NT2/D1 (cell line): ENCODE measurements at regions not wholly inside any gene's neighbourhood (a gene's known extent, or its start where the extent isn't known, plus 50 kb on each side); places are given as distances from the start of the nearest gene placed in this dataset.

Experiments used
- DNase-seq: peaks from one replicate; pipeline ENCODE4 v3.0.0-alpha.2; 2011; ENCODE audit warnings: low read depth, low spot score
- H3K27me3 ChIP-seq: 2 replicates; pipeline ENCODE4 v1.6.0; 2011; ENCODE audit warnings: mild to moderate bottlenecking; ENCODE audit not compliant: insufficient read length, insufficient read depth
- H3K36me3 ChIP-seq: 2 replicates; pipeline ENCODE4 v1.6.1; 2011; ENCODE audit warnings: mild to moderate bottlenecking, low read length, mixed read lengths; ENCODE audit not compliant: insufficient read depth, insufficient read length
- H3K4me1 ChIP-seq: 2 replicates; pipeline ENCODE4 v1.5.1; 2011; ENCODE audit not compliant: insufficient read depth, insufficient read length
- H3K4me3 ChIP-seq: 2 replicates; pipeline ENCODE4 v1.5.1; 2011; ENCODE audit warnings: low read depth; ENCODE audit not compliant: insufficient read length
- H3K9ac ChIP-seq: 2 replicates; pipeline ENCODE4 v1.6.0; 2011; ENCODE audit warnings: low read depth; ENCODE audit not compliant: insufficient read length
- H3K9me3 ChIP-seq: 2 replicates; pipeline ENCODE4 v1.5.1; 2011; ENCODE audit warnings: mild to moderate bottlenecking, low read length; ENCODE audit not compliant: insufficient read depth
- SUZ12 ChIP-seq: IDR thresholded peaks from 2 replicates; pipeline ENCODE4 v1.6.1; 2011; ENCODE audit not compliant: insufficient read length, insufficient read depth; ENCODE audit errors: extremely low read depth
- YY1 ChIP-seq: IDR thresholded peaks from 2 replicates; pipeline ENCODE4 v1.6.1; 2011; ENCODE audit not compliant: insufficient read length, insufficient read depth
- ZNF274 ChIP-seq: IDR thresholded peaks from 2 replicates; pipeline ENCODE4 v1.6.1; 2011; ENCODE audit warnings: mild to moderate bottlenecking, low read depth, low read length

- H3K36me3 ChIP-seq: no peaks in the 10 kb centered on the region
- DNase-seq: no peak
- no peak for TF ChIP-seq YY1
- TF ChIP-seq ZNF274: no peak
- TF ChIP-seq SUZ12: no peak
- H3K4me1 ChIP-seq: no peaks in the 10 kb centered on the region
- H3K4me3 ChIP-seq: no peak overlapping the region
- H3K9ac ChIP-seq: no peak overlapping the region
- no peaks in the 10 kb centered on the region for H3K27me3 ChIP-seq
- H3K9me3 ChIP-seq: peaks cover 4% of the 10 kb centered on the region; the same call in 1 of the 2 replicates
Observed at GRCh38 chrX:19281256-19281655, 62.5 kb upstream of the PDHA1 start.

- H3K27me3 ChIP-seq: no peaks in the 10 kb centered on the region
Observed at GRCh38 chrX:19283597-19284339, 60.0 kb upstream of the PDHA1 start.

GRCh38 chrX:19285857-19286256 lies 57.9 kb upstream of the PDHA1 start:
- H3K4me1 ChIP-seq: no peaks in the 10 kb centered on the region
- no peak overlapping the region for H3K9ac ChIP-seq
- TF ChIP-seq YY1 (no peak), ZNF274 (no peak), SUZ12 (no peak)
- no peak overlapping the region for H3K4me3 ChIP-seq
- no peaks in the 10 kb centered on the region for H3K36me3 ChIP-seq
- no peak for DNase-seq
- H3K9me3 ChIP-seq: no peaks in the 10 kb centered on the region
- H3K27me3 ChIP-seq: no peaks in the 10 kb centered on the region

More at GRCh38 chrX:19283597-19284339, 60.0 kb upstream of the PDHA1 start:
- H3K36me3 ChIP-seq: no peaks in the 10 kb centered on the region
- peaks cover 4% of the 10 kb centered on the region; the same call in 1 of the 2 replicates for H3K9me3 ChIP-seq
- H3K9ac ChIP-seq: no peak overlapping the region
- H3K4me3 ChIP-seq: no peak overlapping the region
- no peaks in the 10 kb centered on the region for H3K4me1 ChIP-seq
- TF ChIP-seq ZNF274 (no peak), SUZ12 (no peak), YY1 (no peak)
- DNase-seq: no peak

- H3K4me1 ChIP-seq: no peaks in the 10 kb centered on the region
- H3K9ac ChIP-seq: no peak overlapping the region
- no peaks in the 10 kb centered on the region for H3K27me3 ChIP-seq
- TF ChIP-seq SUZ12 (no peak), YY1 (no peak), ZNF274 (no peak)
- H3K36me3 ChIP-seq: no peaks in the 10 kb centered on the region
- no peaks in the 10 kb centered on the region for H3K9me3 ChIP-seq
- no peak overlapping the region for H3K4me3 ChIP-seq
- no peak for DNase-seq
Observed at GRCh38 chrX:19291086-19291485, 52.6 kb upstream of the PDHA1 start.

GRCh38 chrX:19293606-19294325 lies 50.0 kb upstream of the PDHA1 start:
- no peak overlapping the region for H3K4me3 ChIP-seq
- H3K9ac ChIP-seq: no peak overlapping the region
- TF ChIP-seq ZNF274 (no peak), YY1 (no peak), SUZ12 (no peak)
- DNase-seq: no peak
- H3K27me3 ChIP-seq: no peaks in the 10 kb centered on the region
- H3K4me1 ChIP-seq: no peaks in the 10 kb centered on the region
- H3K9me3 ChIP-seq: no peaks in the 10 kb centered on the region
- no peaks in the 10 kb centered on the region for H3K36me3 ChIP-seq
